HG03432 (cell line): ENCODE measurements at regions not wholly inside any gene's neighbourhood (a gene's known extent, or its start where the extent isn't known, plus 50 kb on each side); places are given as distances from the start of the nearest gene placed in this dataset.

Source experiments
- ATAC-seq: cut with Tn5 transposase; IDR thresholded peaks from one replicate; pipeline ENCODE4 v1.9.1; 2021; ENCODE audit warnings: mild to moderate bottlenecking, moderate library complexity; ENCODE audit not compliant: unreplicated experiment

- ATAC-seq, result no peak
Observed at GRCh38 chr2:65802298-65802942, 370.0 kb upstream of the SPRED2 start.

- ATAC-seq, result no peak
Observed at GRCh38 chr2:65800998-65801397, 368.6 kb upstream of the SPRED2 start.

GRCh38 chr2:65799141-65799854 is 366.9 kb upstream of the SPRED2 start:
- no peak for ATAC-seq

- ATAC-seq, result no peak
Observed at GRCh38 chr2:65798641-65799040, 366.2 kb upstream of the SPRED2 start.

- ATAC-seq, result no peak
Observed at GRCh38 chr2:65794994-65795393, 362.6 kb upstream of the SPRED2 start.

GRCh38 chr2:65791404-65791975 is 359.1 kb upstream of the SPRED2 start:
- no peak for ATAC-seq

GRCh38 chr2:65790676-65790935 is 358.2 kb upstream of the SPRED2 start:
- no peak for ATAC-seq

GRCh38 chr2:65789923-65790675 is 357.7 kb upstream of the SPRED2 start:
- no peak for ATAC-seq

- no peak for ATAC-seq
Observed at GRCh38 chr2:65788556-65788955, 356.2 kb upstream of the SPRED2 start.

- no peak for ATAC-seq
Observed at GRCh38 chr2:65786765-65787164, 354.4 kb upstream of the SPRED2 start.

GRCh38 chr2:65786007-65786717 is 353.8 kb upstream of the SPRED2 start:
- no peak for ATAC-seq

GRCh38 chr2:65782996-65783650 is 350.7 kb upstream of the SPRED2 start:
- no peak for ATAC-seq

- ATAC-seq, result no peak
Observed at GRCh38 chr2:65782186-65782585, 349.8 kb upstream of the SPRED2 start.

- ATAC-seq, result no peak
Observed at GRCh38 chr2:65781756-65782155, 349.4 kb upstream of the SPRED2 start.

GRCh38 chr2:65779021-65779420 is 346.6 kb upstream of the SPRED2 start:
- no peak for ATAC-seq

- no peak for ATAC-seq
Observed at GRCh38 chr2:65778137-65778536, 345.7 kb upstream of the SPRED2 start.

GRCh38 chr2:65775839-65776238 is 343.4 kb upstream of the SPRED2 start:
- ATAC-seq, result no peak

- no peak for ATAC-seq
Observed at GRCh38 chr2:65767946-65768345, 335.5 kb upstream of the SPRED2 start.

- no peak for ATAC-seq
Observed at GRCh38 chr2:65766768-65767267, 334.4 kb upstream of the SPRED2 start.

- no peak for ATAC-seq
Observed at GRCh38 chr2:65765376-65765775, 333.0 kb upstream of the SPRED2 start.

GRCh38 chr2:65762068-65762467 is 329.7 kb upstream of the SPRED2 start:
- no peak for ATAC-seq
